Chondrocyte (in vitro differentiated cells): ENCODE measurements at regions not wholly inside any gene's neighbourhood (a gene's known extent, or its start where the extent isn't known, plus 50 kb on each side); places are given as distances from the start of the nearest gene placed in this dataset.

Experiments used
- DNase-seq: peaks from one replicate; pipeline ENCODE4 v3.0.0; 2021; ENCODE audit warnings: mixed read lengths, low spot score
- H3K27ac Mint-ChIP-seq: one replicate; pipeline ENCODE4 v1.8.0; 2021; ENCODE audit warnings: mild to moderate bottlenecking, moderate library complexity, mixed read lengths; ENCODE audit not compliant: unreplicated experiment
- H3K27me3 Mint-ChIP-seq: 2 replicates; pipeline ENCODE4 v1.8.0; 2021; ENCODE audit warnings: low read depth, mixed read lengths
- H3K36me3 Mint-ChIP-seq: 2 replicates; pipeline ENCODE4 v1.8.0; 2021; ENCODE audit warnings: low read depth, mixed read lengths
- H3K4me1 Mint-ChIP-seq: 2 replicates; pipeline ENCODE4 v1.8.0; 2021; ENCODE audit warnings: low read depth, mild to moderate bottlenecking, mixed read lengths
- H3K4me3 Mint-ChIP-seq: one replicate; pipeline ENCODE4 v1.8.0; 2021; ENCODE audit warnings: mild to moderate bottlenecking, moderate library complexity, mixed read lengths; ENCODE audit not compliant: unreplicated experiment
- H3K9me3 Mint-ChIP-seq: 2 replicates; pipeline ENCODE4 v1.8.0; 2021; ENCODE audit warnings: low read depth, mixed read lengths
- CTCF ChIP-seq: fragments of 200-600 bp; sonication (generic); IDR thresholded peaks from 2 replicates; pipeline ENCODE4 v1.5.0; 2021; ENCODE audit warnings: antibody characterized with exemption, mild to moderate bottlenecking, moderate library complexity

GRCh38 chr2:103254611-103255010, 492.8 kb downstream of the TMEM182 start:
- no peak overlapping the region for H3K4me3 Mint-ChIP-seq
- H3K27ac Mint-ChIP-seq: no peak overlapping the region
- H3K9me3 Mint-ChIP-seq: peaks cover 5% of the 10 kb centered on the region
- DNase-seq: no peak
- H3K36me3 Mint-ChIP-seq: no peaks in the 10 kb centered on the region
- H3K4me1 Mint-ChIP-seq: no peaks in the 10 kb centered on the region
- no peak for TF ChIP-seq CTCF
- peaks cover 2% of the 10 kb centered on the region for H3K27me3 Mint-ChIP-seq

- DNase-seq: no peak
- Mint-ChIP-seq H3K27me3 (peaks cover 7% of the 10 kb centered on the region), H3K4me3 (no peak overlapping the region), H3K4me1 (no peaks in the 10 kb centered on the region), H3K9me3 (peaks cover 3% of the 10 kb centered on the region), H3K27ac (no peak overlapping the region), H3K36me3 (no peaks in the 10 kb centered on the region)
- no peak for TF ChIP-seq CTCF
These were observed 502.4 kb downstream of the TMEM182 start for GRCh38 chr2:103264058-103264768.

GRCh38 chr2:103265521-103265920, 503.7 kb downstream of the TMEM182 start:
- H3K9me3 Mint-ChIP-seq: peaks cover 3% of the 10 kb centered on the region
- DNase-seq: no peak
- H3K36me3 Mint-ChIP-seq: no peaks in the 10 kb centered on the region
- TF ChIP-seq CTCF: no peak
- H3K4me3 Mint-ChIP-seq: no peak overlapping the region
- no peak overlapping the region for H3K27ac Mint-ChIP-seq
- H3K4me1 Mint-ChIP-seq: no peaks in the 10 kb centered on the region
- H3K27me3 Mint-ChIP-seq: peaks cover 9% of the 10 kb centered on the region

- no peak for TF ChIP-seq CTCF
- H3K4me1 Mint-ChIP-seq: no peaks in the 10 kb centered on the region
- H3K27me3 Mint-ChIP-seq: peaks cover 5% of the 10 kb centered on the region
- no peak for DNase-seq
- no peak overlapping the region for H3K4me3 Mint-ChIP-seq
- H3K27ac Mint-ChIP-seq: no peak overlapping the region
- no peaks in the 10 kb centered on the region for H3K36me3 Mint-ChIP-seq
- peaks cover 18% of the 10 kb centered on the region for H3K9me3 Mint-ChIP-seq
These were observed 507.1 kb downstream of the TMEM182 start for GRCh38 chr2:103268841-103269498.

- DNase-seq: no peak
- Mint-ChIP-seq H3K27me3 (no peaks in the 10 kb centered on the region), H3K36me3 (no peaks in the 10 kb centered on the region), H3K27ac (no peak overlapping the region), H3K4me3 (no peak overlapping the region), H3K4me1 (no peaks in the 10 kb centered on the region), H3K9me3 (peaks cover 10% of the 10 kb centered on the region)
- TF ChIP-seq CTCF: no peak
These were observed 515.0 kb downstream of the TMEM182 start for GRCh38 chr2:103276869-103277268.
